ENCODE measurements at regions not wholly inside any gene's neighbourhood (a gene's known extent, or its start where the extent isn't known, plus 50 kb on each side); places are given as distances from the start of the nearest gene placed in this dataset.

DNA sequence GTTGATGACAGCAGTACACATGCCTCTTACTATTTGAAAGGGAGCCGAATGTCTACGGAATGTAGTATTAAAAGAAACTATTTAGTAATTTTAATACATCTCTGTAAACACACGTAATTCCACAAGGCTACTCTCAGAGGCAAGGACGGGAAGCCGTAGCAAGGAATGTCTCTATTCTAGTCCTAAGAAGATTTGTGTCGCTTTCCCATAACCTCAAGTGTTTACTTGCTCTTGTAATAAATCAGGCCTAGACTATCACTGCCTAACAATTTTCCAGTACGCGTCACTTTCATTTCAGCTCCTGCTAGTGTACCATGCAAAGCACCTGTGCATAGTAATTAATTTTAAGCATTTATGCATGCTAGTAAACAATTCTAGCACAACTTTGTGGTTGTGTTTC is 86.7 kb downstream of the OR13H1 start:
- no peak for TF ChIP-seq EZH2 (IDR thresholded peaks at IDR 0.05; ENCODE audit: low read length, unreplicated experiment)
- TF ChIP-seq, protein P1, sequence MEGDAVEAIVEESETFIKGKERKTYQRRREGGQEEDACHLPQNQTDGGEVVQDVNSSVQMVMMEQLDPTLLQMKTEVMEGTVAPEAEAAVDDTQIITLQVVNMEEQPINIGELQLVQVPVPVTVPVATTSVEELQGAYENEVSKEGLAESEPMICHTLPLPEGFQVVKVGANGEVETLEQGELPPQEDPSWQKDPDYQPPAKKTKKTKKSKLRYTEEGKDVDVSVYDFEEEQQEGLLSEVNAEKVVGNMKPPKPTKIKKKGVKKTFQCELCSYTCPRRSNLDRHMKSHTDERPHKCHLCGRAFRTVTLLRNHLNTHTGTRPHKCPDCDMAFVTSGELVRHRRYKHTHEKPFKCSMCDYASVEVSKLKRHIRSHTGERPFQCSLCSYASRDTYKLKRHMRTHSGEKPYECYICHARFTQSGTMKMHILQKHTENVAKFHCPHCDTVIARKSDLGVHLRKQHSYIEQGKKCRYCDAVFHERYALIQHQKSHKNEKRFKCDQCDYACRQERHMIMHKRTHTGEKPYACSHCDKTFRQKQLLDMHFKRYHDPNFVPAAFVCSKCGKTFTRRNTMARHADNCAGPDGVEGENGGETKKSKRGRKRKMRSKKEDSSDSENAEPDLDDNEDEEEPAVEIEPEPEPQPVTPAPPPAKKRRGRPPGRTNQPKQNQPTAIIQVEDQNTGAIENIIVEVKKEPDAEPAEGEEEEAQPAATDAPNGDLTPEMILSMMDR (conservative IDR thresholded peaks at IDR 0.05; ENCODE audit: low read depth, low read length) = no peak
